KOPT-K1 (cell line): ENCODE measurements at regions not wholly inside any gene's neighbourhood (a gene's known extent, or its start where the extent isn't known, plus 50 kb on each side); places are given as distances from the start of the nearest gene placed in this dataset.
"Not testable (repeated sequence)": the region's sequence is repeated elsewhere in the genome, so short reads cannot be mapped to it uniquely, and the experiment has no call there.

Experiments used
- H3K27ac ChIP-seq: fragments of 200-600 bp; sonication (generic); 2 replicates; pipeline ENCODE4 v1.5.1; 2016; ENCODE audit warnings: antibody characterized with exemption, mild to moderate bottlenecking, low read depth, low read length; ENCODE audit not compliant: poor library complexity, severe bottlenecking
- H3K36me3 ChIP-seq: fragments of 200-600 bp; sonication (generic); 2 replicates; pipeline ENCODE4 v1.5.1; 2017; ENCODE audit warnings: antibody characterized with exemption, mild to moderate bottlenecking, low read length, moderate library complexity; ENCODE audit not compliant: insufficient read depth
- H3K9me3 ChIP-seq: fragments of 200-600 bp; sonication (generic); 2 replicates; pipeline ENCODE4 v1.5.1; 2017; ENCODE audit warnings: antibody characterized with exemption, low read length, mild to moderate bottlenecking; ENCODE audit not compliant: insufficient read depth, poor library complexity, severe bottlenecking

DNA sequence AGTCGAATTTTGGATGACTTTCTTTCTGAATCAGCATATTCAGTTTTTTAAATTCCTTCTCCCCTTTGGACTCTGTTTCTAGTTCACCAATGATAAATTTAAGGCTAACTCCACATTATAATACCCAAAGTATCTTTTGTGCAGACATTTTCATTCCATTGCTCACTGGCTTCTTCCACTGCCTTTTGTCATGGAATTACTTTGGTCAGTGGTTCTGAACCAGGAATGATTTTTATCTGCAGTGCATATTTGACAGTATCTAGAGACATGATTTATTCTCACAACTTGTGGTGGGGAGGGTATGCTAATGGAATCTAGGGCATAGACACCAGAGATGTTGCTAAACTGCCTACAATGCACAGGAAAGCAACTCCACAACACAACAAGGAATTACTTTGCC, 234.4 kb upstream of the PRKD1 start:
- Histone ChIP-seq H3K9me3 (no peaks in the 10 kb centered on the region), H3K36me3 (no peaks in the 10 kb centered on the region), H3K27ac (no peak overlapping the region)

DNA sequence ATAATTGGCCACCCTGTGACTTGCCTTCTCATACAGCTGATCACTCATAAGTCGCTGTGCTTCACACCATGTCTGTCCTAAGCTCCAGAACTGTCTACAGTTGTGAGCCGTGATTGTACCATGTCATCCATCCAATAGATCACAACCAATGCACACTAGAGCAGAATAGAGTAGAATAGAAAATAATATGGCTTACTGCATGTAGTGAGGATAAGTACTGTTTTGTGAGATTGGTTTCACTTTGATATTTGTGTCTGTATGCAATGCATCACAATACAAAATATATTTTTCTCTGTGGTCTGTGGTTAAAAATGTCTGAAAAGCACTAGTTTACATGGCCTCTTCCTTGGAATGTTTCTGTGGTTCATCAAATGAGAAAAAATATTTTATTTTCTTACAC, 237.6 kb upstream of the PRKD1 start:
- Histone ChIP-seq H3K9me3 (no peaks in the 10 kb centered on the region), H3K36me3 (no peaks in the 10 kb centered on the region), H3K27ac (no peak overlapping the region)

DNA sequence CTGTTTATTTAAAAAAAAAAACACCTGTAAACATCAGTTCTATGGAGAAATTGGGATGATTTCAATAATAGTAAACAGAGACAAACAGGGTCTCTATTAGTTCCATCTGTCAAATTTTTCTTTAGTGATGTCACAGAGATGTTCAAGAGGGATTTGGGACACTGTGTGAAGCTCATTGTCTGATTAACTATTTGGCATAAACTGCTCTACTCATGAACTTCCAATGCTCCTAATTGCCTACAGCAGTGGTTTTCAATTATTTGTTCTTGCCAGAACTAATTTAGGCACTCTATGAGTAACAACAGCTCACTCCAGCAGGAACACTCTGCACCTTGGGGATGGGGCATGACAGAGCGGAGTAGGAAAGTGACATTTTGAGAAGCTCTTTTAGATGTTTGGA, 250.1 kb upstream of the PRKD1 start:
- no peaks in the 10 kb centered on the region for H3K36me3 ChIP-seq
- no peaks in the 10 kb centered on the region for H3K9me3 ChIP-seq
- no peak overlapping the region for H3K27ac ChIP-seq

DNA sequence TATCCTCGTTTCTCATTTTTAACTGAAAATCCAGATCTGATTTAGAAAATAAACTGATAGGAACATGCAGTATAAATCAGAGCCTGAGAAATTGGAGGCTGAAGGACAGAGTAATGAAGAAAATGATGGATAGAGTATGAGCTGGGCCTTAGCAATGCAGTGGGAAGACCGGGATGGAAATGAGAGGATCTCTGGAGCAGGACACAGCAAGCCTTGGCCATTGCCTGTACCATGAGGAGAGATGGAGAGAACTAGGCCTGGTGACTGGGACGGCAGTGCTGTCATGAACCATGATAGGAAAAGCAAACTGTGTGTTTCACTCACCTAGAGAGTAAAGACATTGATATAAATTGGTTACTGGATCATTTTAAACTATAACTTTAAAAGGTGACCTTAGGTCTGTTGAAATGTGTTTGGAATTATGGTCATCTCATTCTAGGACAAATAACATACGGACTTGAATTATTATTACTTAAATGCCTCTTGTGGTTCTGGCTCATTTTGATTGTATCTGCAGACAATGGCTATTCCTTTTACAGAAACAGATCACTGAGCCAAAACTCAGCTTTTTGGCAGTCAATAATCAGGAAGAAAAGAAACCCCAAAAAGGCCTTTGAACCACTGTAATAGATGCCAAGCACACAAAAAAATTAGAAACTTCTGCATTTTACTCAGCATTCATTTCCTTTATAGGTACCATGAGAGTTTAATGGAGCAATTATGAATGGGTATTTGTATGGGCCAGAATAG, 251.9 kb upstream of the PRKD1 start:
- Histone ChIP-seq H3K27ac (no peak overlapping the region), H3K9me3 (no peaks in the 10 kb centered on the region)

GRCh38 chr14:30180219-30180618, 252.6 kb upstream of the PRKD1 start:
- Histone ChIP-seq H3K27ac (no peak overlapping the region), H3K36me3 (no peaks in the 10 kb centered on the region), H3K9me3 (no peaks in the 10 kb centered on the region)

More for the DNA sequence above, 251.9 kb upstream of the PRKD1 start:
- no peaks in the 10 kb centered on the region for H3K36me3 ChIP-seq

DNA sequence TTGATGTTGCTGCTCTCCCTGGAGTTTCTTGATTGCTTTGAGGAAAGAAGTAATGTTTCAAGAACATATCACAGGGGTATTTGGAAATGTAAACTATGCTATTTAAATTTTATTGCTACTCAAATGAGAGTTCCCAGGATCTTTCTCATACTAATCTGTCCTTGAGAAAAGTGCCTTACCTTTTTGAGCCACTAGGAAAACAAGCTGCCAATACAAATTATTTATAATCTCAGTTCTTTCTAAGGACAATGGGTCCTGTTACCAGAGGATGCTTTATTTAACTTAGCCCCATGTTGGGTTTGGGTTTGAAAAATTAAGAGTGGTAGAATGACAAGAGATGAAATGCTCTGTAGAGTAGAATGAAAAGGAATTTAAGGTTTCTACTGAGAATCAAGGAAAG, 258.2 kb upstream of the PRKD1 start:
- no peaks in the 10 kb centered on the region for H3K9me3 ChIP-seq
- no peak overlapping the region for H3K27ac ChIP-seq
- H3K36me3 ChIP-seq, result no peaks in the 10 kb centered on the region

DNA sequence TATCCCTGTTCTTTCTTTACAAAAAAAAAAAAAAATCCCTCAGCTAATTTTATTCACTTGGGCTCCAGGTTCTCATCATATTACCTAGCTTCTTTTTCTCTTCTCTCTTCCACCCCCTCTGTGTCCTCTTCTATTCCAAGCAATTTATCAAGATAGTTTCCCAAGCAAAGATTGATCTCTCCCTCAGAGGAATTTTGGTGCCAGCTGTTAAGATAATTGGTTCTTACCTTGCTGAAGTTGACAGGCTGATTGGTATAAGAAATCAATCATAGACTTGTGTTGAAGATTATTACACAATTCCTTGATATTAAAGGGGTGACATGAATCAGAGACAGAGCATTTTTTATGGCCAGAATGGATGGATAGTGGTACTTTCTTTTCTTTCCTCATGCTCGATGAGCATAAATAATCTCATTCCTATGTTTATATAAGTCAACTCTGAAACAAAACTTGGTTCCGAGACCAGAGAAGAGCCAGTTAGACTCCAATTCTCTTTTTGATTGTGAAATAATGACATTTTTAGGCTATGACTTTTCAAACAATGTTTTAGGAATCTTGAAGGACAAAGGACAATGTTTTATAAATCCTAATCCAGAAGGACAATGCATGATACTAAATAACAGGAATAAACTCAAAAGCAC, 264.1 kb upstream of the PRKD1 start:
- H3K36me3 ChIP-seq, result no peaks in the 10 kb centered on the region
- no peaks in the 10 kb centered on the region for H3K9me3 ChIP-seq
- H3K27ac ChIP-seq, result no peak overlapping the region

DNA sequence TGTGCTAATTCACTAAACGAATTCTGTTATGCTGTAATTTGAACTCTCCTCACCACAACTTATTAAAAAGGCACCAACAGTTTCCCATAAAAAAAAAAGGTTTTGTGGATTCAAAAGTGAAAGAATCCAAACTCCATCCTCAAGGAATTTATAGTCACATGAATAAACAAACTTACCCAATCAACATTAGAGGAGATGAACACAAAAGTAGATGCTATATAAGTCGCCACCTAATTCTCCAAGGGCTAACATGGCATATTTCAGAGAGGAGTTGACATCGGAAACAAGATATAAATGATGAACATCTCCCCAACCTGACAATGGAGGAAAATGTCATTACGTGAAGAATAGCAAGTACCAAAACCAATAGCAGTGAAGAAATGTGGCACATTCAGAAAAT, 265.5 kb upstream of the PRKD1 start:
- H3K36me3 ChIP-seq, result no peaks in the 10 kb centered on the region
- no peak overlapping the region for H3K27ac ChIP-seq
- H3K9me3 ChIP-seq, result no peaks in the 10 kb centered on the region

DNA sequence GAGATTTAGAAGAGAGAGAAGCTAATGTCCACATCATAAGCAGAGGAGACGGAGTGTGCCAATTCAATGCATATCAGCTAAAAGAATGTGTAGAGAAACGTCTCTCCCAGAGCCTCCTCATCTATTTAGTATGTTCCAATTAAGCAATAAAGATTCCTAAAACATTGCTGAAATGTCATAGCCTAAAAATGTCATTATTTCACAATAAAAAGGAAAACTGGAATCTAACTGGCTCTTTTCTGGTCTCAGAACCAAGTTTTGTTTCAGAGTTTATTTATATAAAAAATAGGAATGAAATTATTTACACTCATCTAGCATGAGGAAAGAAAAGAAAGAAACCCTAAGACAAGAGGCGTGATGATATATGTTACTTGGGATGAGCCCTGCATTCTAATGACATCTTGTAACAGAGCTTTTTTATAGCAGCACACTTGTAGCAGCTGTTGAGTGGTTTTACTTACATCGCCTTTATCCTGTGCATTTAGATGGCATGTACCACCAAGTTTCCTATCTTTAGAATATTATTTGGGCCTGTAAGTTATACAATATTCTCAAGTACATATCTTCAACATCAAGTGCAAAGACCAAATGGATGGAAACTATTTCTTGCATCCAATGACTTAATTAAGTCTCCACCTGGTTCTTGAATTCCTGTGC, 266.3 kb upstream of the PRKD1 start:
- Histone ChIP-seq H3K9me3 (no peaks in the 10 kb centered on the region), H3K27ac (no peak overlapping the region), H3K36me3 (no peaks in the 10 kb centered on the region)

DNA sequence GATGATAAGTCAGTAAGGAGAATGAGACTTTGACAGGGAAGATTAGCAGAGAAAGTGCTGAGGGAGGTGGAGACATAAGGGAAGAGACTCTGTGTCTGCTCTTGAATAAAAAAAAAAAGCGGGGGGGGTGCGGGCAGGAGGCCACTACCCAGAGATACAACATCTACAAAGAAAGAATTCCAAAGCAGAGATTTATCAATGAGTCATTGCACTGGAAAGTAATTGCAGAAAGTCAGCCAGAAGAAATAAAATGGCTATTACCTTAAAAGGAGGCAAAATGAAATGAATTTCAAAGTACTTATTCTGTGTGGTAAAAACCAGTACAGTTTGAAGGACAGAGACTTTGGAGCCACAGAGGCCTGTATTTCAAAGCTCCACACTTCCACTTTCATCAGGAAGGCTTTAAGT, 267.1 kb upstream of the PRKD1 start:
- H3K36me3 ChIP-seq, result no peaks in the 10 kb centered on the region
- no peak overlapping the region for H3K27ac ChIP-seq
- H3K9me3 ChIP-seq, result no peaks in the 10 kb centered on the region

DNA sequence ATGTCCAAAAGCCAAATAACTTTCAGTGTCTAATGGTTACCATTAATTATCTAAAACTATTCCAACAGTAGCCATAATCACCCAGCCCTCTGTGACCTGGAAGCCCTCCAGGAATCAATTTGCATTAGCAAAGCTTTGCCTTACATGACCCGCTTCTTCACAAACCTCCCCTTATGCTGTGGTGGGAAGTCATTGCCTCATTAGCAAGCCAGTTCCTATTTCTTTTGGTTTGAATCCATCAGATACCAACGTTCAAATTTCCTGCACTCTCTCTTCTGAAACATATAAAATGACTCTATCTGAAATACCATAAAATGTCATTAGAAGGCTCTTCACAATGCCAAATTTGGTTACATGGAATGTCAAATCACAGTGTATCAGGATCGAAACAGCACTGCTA, 268.3 kb upstream of the PRKD1 start:
- Histone ChIP-seq H3K36me3 (no peaks in the 10 kb centered on the region), H3K27ac (no peak overlapping the region), H3K9me3 (no peaks in the 10 kb centered on the region)

DNA sequence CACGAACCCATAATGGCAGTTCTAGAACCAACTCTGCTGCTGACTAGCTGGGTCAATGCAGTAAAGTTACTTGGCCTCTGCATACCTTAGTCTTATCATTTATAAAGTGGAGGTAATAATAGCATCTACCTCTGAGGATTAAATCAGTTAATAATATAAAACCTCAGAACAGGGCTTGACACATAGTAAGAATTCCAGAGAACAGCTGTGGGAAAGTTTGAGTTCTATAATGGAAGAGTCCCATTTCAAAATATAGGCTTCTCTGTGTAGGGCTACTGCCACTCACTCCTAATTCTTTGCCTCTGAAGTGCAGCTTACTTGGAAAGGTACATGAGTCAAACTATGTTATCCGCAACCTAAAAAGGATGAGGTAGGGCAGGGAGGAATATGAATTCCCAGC, 269.2 kb upstream of the PRKD1 start:
- no peak overlapping the region for H3K27ac ChIP-seq
- H3K9me3 ChIP-seq, result no peaks in the 10 kb centered on the region
- H3K36me3 ChIP-seq, result no peaks in the 10 kb centered on the region

DNA sequence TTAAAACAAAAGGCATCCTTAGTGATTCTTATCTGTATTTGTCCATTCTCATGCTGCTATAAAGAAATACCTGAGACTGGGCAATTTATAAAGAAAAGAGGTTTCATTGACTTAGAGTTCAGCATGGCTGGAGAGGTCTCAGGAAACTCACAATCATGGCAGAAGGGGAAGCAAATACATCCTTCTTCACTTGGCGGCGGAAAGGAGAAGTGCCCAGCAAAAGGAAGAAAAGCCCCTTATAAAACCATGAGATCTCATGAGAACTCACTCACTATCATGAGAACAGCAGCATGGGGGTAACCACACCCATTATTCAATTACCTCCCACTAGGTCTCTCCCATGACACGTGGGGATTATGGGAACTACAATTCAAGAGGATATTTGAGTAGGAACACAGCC, 271.1 kb upstream of the PRKD1 start:
- not testable (repeated sequence) for H3K27ac ChIP-seq, H3K9me3 ChIP-seq, H3K36me3 ChIP-seq

GRCh38 chr14:30204431-30204980, 276.9 kb upstream of the PRKD1 start:
- H3K27ac ChIP-seq, result no peak overlapping the region
- no peaks in the 10 kb centered on the region for H3K36me3 ChIP-seq
- no peaks in the 10 kb centered on the region for H3K9me3 ChIP-seq

DNA sequence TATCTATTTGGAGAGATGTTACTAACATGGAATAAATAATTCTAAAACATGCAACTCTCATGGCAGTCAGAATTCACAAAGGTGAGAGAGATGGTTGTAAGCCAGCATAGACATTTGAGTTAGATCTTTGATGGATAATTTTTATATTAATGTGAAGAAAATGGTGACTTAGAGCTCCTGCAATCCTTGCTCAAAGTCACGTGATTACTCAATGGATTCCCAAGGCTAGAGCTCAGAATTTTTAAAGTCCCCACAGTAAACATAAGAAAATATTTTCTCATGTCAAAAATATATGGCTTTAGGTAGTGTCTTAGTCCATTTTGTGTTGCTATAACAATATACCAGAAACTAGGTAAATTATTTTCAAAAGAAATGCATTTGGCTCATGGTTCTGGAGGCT, 281.5 kb upstream of the PRKD1 start:
- H3K9me3 ChIP-seq, result no peaks in the 10 kb centered on the region
- no peaks in the 10 kb centered on the region for H3K36me3 ChIP-seq
- no peak overlapping the region for H3K27ac ChIP-seq
